Keratinocyte (primary cell): ENCODE measurements at regions not wholly inside any gene's neighbourhood (a gene's known extent, or its start where the extent isn't known, plus 50 kb on each side); places are given as distances from the start of the nearest gene placed in this dataset.

Experiments used
- CTCF ChIP-seq, 3 experiments: IDR thresholded peaks in 1 of 3; conservative IDR thresholded peaks in 1 of 3; optimal IDR thresholded peaks in 1 of 3; 2 replicates in 2 of 3; 3 replicates in 1 of 3; pipeline versions ENCODE3 to v1.5.1; 2011; ENCODE audit warnings: low read length in 3 of 3, mild to moderate bottlenecking in 3 of 3, moderate library complexity in 2 of 3, control low read depth in 1 of 3, inconsistent platforms in 1 of 3; ENCODE audit not compliant: insufficient read depth in 2 of 3; ENCODE audit errors: extremely low read depth in 1 of 3
- EZH2 ChIP-seq: IDR thresholded peaks from one replicate; pipeline ENCODE4 v1.6.1; 2012; ENCODE audit warnings: inconsistent platforms, mild to moderate bottlenecking, low read length, moderate library complexity

GRCh38 chr2:120871881-120872620, 136.4 kb downstream of the GLI2 start:
- no peak for TF ChIP-seq CTCF (optimal IDR thresholded peaks at IDR 0.05 in 1 of 3, IDR thresholded peaks at IDR 0.05 in 1 of 3, conservative IDR thresholded peaks at IDR 0.05 in 1 of 3; ENCODE audit: extremely low read depth in 1 of 3, insufficient read depth in 2 of 3, low read length in 3 of 3)
- TF ChIP-seq EZH2, result no peak
